HL-60 (cell line): ENCODE measurements at regions not wholly inside any gene's neighbourhood (a gene's known extent, or its start where the extent isn't known, plus 50 kb on each side); places are given as distances from the start of the nearest gene placed in this dataset.
"Not testable (repeated sequence)": the region's sequence is repeated elsewhere in the genome, so short reads cannot be mapped to it uniquely, and the experiment has no call there.

Experiments used
- DNase-seq, 2 experiments: peaks; one replicate each; pipeline ENCODE4 v3.0.0-alpha.2; 2010 to 2020; ENCODE audit warnings: low read depth in 1 of 2, low spot score in 1 of 2
- H3K27ac ChIP-seq: fragments of 250-450 bp; sonication (Bioruptor Pico); replicated peaks from 2 replicates; pipeline ENCODE4 v1.5.1; 2020; ENCODE audit warnings: mild to moderate bottlenecking, moderate library complexity
- H3K27me3 ChIP-seq: fragments of 250-450 bp; sonication (Bioruptor Pico); 2 replicates; pipeline ENCODE4 v1.5.1; 2021; ENCODE audit warnings: mild to moderate bottlenecking, moderate library complexity; ENCODE audit not compliant: insufficient read depth, poor library complexity, severe bottlenecking
- H3K4me3 ChIP-seq: replicated peaks from 2 replicates; pipeline ENCODE4 v1.5.1; 2011; ENCODE audit warnings: mild to moderate bottlenecking, control low read depth, low read length; ENCODE audit not compliant: insufficient read depth
- GABPA ChIP-seq: IDR thresholded peaks from 2 replicates; pipeline ENCODE4 v1.6.1; 2012; ENCODE audit warnings: low read depth
- POLR2AphosphoS5 ChIP-seq: IDR thresholded peaks from 2 replicates; pipeline ENCODE4 v1.6.1; 2012; ENCODE audit warnings: low read depth
- SPI1 ChIP-seq: IDR thresholded peaks from 2 replicates; pipeline ENCODE4 v1.6.1; 2012; ENCODE audit warnings: low read depth, mild to moderate bottlenecking, borderline replicate concordance
- TF ChIP-seq, protein P1 (sequence below): IDR thresholded peaks from one replicate; pipeline ENCODE4 v1.5.1; 2011; ENCODE audit warnings: low read length, control low read depth, inconsistent platforms; ENCODE audit not compliant: insufficient read depth
- TF ChIP-seq, protein P2 (sequence below): IDR thresholded peaks from 2 replicates; pipeline ENCODE4 v1.6.1; 2012; ENCODE audit warnings: low read depth; ENCODE audit not compliant: insufficient replicate concordance

DNA sequence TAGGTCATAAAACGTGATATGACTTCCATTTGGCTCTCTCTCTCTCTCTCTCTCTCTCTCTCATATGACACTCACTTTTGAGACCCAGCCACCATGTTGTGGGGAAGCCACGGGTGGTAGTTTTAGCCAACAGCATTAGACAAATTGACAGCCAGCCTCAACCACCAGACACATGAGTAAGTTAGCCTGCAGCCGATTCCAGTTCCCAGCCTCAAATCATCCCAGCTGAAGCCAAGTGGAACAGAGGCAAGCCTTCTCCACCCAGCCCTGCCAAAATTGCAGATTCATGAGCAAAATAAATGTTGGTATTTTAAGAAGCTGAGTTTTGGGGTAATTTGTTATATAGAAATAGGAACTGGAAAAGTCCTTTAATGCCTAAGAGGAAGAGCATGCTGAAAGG lies 98.0 kb upstream of the DNAH14 start:
- no peaks in the 10 kb centered on the region for H3K27me3 ChIP-seq
- TF ChIP-seq GABPA (no peak), SPI1 (no peak), POLR2AphosphoS5 (no peak)
- TF ChIP-seq, protein P1, sequence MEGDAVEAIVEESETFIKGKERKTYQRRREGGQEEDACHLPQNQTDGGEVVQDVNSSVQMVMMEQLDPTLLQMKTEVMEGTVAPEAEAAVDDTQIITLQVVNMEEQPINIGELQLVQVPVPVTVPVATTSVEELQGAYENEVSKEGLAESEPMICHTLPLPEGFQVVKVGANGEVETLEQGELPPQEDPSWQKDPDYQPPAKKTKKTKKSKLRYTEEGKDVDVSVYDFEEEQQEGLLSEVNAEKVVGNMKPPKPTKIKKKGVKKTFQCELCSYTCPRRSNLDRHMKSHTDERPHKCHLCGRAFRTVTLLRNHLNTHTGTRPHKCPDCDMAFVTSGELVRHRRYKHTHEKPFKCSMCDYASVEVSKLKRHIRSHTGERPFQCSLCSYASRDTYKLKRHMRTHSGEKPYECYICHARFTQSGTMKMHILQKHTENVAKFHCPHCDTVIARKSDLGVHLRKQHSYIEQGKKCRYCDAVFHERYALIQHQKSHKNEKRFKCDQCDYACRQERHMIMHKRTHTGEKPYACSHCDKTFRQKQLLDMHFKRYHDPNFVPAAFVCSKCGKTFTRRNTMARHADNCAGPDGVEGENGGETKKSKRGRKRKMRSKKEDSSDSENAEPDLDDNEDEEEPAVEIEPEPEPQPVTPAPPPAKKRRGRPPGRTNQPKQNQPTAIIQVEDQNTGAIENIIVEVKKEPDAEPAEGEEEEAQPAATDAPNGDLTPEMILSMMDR, result no peak
- TF ChIP-seq, protein P2, sequence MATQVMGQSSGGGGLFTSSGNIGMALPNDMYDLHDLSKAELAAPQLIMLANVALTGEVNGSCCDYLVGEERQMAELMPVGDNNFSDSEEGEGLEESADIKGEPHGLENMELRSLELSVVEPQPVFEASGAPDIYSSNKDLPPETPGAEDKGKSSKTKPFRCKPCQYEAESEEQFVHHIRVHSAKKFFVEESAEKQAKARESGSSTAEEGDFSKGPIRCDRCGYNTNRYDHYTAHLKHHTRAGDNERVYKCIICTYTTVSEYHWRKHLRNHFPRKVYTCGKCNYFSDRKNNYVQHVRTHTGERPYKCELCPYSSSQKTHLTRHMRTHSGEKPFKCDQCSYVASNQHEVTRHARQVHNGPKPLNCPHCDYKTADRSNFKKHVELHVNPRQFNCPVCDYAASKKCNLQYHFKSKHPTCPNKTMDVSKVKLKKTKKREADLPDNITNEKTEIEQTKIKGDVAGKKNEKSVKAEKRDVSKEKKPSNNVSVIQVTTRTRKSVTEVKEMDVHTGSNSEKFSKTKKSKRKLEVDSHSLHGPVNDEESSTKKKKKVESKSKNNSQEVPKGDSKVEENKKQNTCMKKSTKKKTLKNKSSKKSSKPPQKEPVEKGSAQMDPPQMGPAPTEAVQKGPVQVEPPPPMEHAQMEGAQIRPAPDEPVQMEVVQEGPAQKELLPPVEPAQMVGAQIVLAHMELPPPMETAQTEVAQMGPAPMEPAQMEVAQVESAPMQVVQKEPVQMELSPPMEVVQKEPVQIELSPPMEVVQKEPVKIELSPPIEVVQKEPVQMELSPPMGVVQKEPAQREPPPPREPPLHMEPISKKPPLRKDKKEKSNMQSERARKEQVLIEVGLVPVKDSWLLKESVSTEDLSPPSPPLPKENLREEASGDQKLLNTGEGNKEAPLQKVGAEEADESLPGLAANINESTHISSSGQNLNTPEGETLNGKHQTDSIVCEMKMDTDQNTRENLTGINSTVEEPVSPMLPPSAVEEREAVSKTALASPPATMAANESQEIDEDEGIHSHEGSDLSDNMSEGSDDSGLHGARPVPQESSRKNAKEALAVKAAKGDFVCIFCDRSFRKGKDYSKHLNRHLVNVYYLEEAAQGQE, result no peak
- H3K4me3 ChIP-seq, result no peak overlapping the region
- DNase-seq, result no peak
- no peak overlapping the region for H3K27ac ChIP-seq

DNA sequence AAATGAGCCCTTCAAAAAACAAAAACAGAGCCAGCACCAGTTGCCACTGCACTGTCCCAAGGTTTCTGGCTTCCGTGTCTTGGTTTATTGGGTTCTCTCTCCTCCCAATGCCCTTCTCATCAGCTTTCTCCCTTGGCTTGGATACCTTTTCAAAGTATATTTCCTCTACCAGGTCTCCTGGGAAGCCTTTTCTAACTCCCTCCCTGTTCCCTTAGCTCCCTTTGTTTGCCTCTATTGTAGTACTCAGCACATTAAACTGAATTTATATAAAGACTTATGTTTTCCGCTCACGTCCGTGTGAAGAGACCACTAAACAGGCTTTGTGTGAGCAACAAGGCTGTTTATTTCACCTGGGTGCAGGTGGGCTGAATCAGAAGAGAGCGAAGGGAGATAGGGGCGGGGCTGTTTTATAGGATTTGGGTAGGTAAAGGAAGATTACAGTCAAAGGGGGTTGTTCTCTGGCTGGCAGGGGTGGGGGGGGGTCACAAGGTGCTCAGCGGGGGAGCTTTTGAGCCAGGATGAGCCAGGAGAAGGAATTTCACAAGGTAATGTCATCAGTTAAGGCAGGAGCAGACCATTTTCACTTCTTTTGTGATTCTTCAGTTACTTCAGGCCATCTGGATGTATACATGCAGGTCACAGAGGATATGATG lies 89.7 kb upstream of the DNAH14 start:
- H3K4me3 ChIP-seq, H3K27ac ChIP-seq, H3K27me3 ChIP-seq, DNase-seq: not testable (repeated sequence)

DNA sequence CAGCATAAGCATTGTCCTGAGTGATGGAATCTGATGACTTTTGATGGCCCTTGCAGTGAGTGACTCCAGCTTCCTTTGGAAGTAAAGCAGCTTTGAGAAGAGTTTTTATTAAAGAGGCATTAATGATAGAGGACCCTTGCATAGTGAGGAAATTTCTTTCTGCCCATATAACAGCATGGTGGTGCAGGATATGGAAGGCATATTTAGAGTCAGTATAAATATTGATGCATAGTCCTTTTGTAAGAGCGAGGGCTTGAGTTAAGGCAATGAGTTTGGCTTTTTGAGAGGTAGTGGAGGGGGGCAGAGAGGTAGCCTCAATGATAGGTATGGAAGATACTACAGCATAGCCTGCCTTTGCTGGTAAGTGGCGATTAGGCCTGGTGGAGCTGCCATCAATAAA lies 87.7 kb upstream of the DNAH14 start:
- not testable (repeated sequence) for H3K4me3 ChIP-seq, DNase-seq, H3K27me3 ChIP-seq, H3K27ac ChIP-seq

DNA sequence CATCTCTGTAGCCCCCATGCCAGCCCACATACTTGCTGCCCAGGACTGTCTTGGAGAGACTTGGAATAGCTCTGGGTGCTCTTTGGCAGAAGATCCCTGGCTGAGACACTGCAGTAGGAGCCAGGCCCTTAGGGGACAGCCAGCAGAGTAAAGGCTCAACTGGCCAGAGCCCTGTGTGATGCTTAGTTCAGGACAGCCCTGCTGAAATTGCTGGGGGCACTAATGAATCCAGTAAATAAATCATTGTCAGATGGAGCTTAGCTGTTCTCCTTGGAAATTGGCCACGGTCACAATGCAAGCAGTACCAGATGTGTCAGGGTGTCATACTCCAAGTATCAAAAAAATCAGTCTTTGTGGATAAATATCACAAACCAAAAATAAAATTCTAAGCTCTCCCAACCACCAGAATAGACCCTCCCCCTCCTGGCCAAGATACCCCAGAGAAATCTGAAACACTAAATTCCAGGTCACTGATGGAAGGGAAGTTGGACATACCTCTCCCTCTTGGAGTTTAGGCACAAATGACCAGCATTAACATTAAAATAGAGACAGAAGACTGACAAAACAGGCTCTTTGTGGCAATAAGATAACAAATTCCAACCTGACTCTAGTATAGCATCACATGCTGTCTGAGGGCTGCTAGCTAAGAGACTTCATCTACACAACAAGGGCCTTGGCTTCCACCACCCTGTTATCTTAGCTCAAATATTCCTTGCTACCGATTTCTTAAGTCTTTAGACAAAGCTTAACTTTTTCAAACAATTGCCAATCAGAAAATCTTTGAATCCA lies 83.2 kb upstream of the DNAH14 start:
- Histone ChIP-seq H3K4me3 (no peak overlapping the region), H3K27ac (no peak overlapping the region), H3K27me3 (no peaks in the 10 kb centered on the region)
- no peak for DNase-seq
- TF ChIP-seq, protein P2, result no peak
- TF ChIP-seq, protein P1, result no peak
- no peak for TF ChIP-seq GABPA

DNA sequence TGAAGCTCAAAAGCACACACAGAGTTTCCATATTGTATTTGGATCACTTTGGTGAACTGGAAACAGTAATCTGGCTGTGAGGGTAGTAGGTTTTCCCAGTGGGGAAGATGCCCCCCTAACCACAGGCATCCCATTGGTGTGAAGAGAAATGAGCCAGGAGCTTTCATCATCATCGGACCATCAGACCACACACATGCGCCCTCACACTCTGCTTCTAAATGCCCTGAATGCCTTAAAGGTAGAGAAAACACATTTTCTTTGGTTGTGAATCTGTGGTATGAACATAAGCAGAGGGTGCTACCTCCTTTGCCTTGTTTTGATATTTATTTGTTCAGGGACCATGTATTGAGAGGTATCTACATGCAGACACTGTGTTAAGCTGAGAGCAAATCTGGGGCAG lies 79.0 kb upstream of the DNAH14 start:
- TF ChIP-seq SPI1, result no peak
- TF ChIP-seq, protein P2, result no peak
- TF ChIP-seq, protein P1, result no peak
- TF ChIP-seq POLR2AphosphoS5, result no peak
- no peak for TF ChIP-seq GABPA
- H3K27me3 ChIP-seq, result no peaks in the 10 kb centered on the region
- H3K27ac ChIP-seq, result no peak overlapping the region
- no peak for DNase-seq
- H3K4me3 ChIP-seq, result no peak overlapping the region
